ENCODE measurements at regions not wholly inside any gene's neighbourhood (a gene's known extent, or its start where the extent isn't known, plus 50 kb on each side); places are given as distances from the start of the nearest gene placed in this dataset.
"Not testable (repeated sequence)": the region's sequence is repeated elsewhere in the genome, so short reads cannot be mapped to it uniquely, and the experiment has no call there.

- no peak for DNase-seq
Measured at GRCh38 chr4:114034189-114034588, 54.7 kb upstream of the ARSJ start.

GRCh38 chr4:114036426-114036825, 57.0 kb upstream of the ARSJ start:
- DNase-seq = no peak

- DNase-seq = no peak
Measured at GRCh38 chr4:114036864-114037263, 57.4 kb upstream of the ARSJ start.

GRCh38 chr4:114037988-114038387, 58.5 kb upstream of the ARSJ start:
- DNase-seq = no peak

- DNase-seq = no peak
Measured at GRCh38 chr4:114038762-114039387, 59.4 kb upstream of the ARSJ start.

GRCh38 chr4:114040319-114041116, 61.1 kb upstream of the ARSJ start:
- no peak for DNase-seq

- DNase-seq = no peak
Measured at GRCh38 chr4:114041117-114041475, 61.6 kb upstream of the ARSJ start.

GRCh38 chr4:114043116-114043515, 63.7 kb upstream of the ARSJ start:
- DNase-seq = no peak

- not testable (repeated sequence) for DNase-seq
Measured at GRCh38 chr4:114044351-114044750, 64.9 kb upstream of the ARSJ start.

- no peak for DNase-seq
Measured at GRCh38 chr4:114046331-114046730, 66.9 kb upstream of the ARSJ start.

GRCh38 chr4:114048154-114048553, 68.7 kb upstream of the ARSJ start:
- DNase-seq = not testable (repeated sequence)

GRCh38 chr4:114052227-114052626, 72.8 kb upstream of the ARSJ start:
- DNase-seq = peak; percentile 76

GRCh38 chr4:114056599-114056998, 77.2 kb upstream of the ARSJ start:
- DNase-seq = no peak

- no peak for DNase-seq
Measured at GRCh38 chr4:114057746-114058145, 78.3 kb upstream of the ARSJ start.

- no peak for DNase-seq
Measured at GRCh38 chr4:114062499-114062898, 83.1 kb upstream of the ARSJ start.

GRCh38 chr4:114072781-114073180, 93.3 kb upstream of the ARSJ start:
- DNase-seq = no peak

- DNase-seq = no peak
Measured at GRCh38 chr4:114076899-114077570, 97.6 kb upstream of the ARSJ start.

- no peak for DNase-seq
Measured at GRCh38 chr4:114077610-114078009, 98.2 kb upstream of the ARSJ start.

- no peak for DNase-seq
Measured at GRCh38 chr4:114078636-114079035, 99.2 kb upstream of the ARSJ start.

GRCh38 chr4:114081783-114082182, 102.3 kb upstream of the ARSJ start:
- DNase-seq = no peak

- DNase-seq = no peak
Measured at GRCh38 chr4:114082348-114082747, 102.9 kb upstream of the ARSJ start.

- DNase-seq = no peak
Measured at GRCh38 chr4:114085611-114086345, 106.3 kb upstream of the ARSJ start.

- DNase-seq = no peak
Measured at GRCh38 chr4:114087596-114088230, 108.3 kb upstream of the ARSJ start.

Measured in DMS79 (cell line).